Ishikawa (cell line): ENCODE measurements at regions not wholly inside any gene's neighbourhood (a gene's known extent, or its start where the extent isn't known, plus 50 kb on each side); places are given as distances from the start of the nearest gene placed in this dataset.

Source experiments
- CEBPB ChIP-seq: IDR thresholded peaks from 2 replicates; pipeline ENCODE4 v1.6.1; 2012
- CREB1 ChIP-seq: IDR thresholded peaks from 2 replicates; pipeline ENCODE4 v1.6.1; 2012; ENCODE audit warnings: low read depth
- EP300 ChIP-seq: IDR thresholded peaks from 2 replicates; pipeline ENCODE4 v1.6.1; 2012; ENCODE audit warnings: borderline replicate concordance
- TCF12 ChIP-seq: IDR thresholded peaks from 2 replicates; pipeline ENCODE4 v1.6.1; 2012; ENCODE audit warnings: low read depth
- YY1 ChIP-seq: IDR thresholded peaks from 2 replicates; pipeline ENCODE4 v1.6.1; 2012; ENCODE audit warnings: low read depth
- ZBTB7A ChIP-seq: IDR thresholded peaks from 2 replicates; pipeline ENCODE4 v1.6.1; 2012; ENCODE audit warnings: low read depth
- TF ChIP-seq, protein P1 (sequence below): IDR thresholded peaks from 2 replicates; pipeline ENCODE4 v1.6.1; 2012; ENCODE audit warnings: low read depth, mild to moderate bottlenecking

DNA sequence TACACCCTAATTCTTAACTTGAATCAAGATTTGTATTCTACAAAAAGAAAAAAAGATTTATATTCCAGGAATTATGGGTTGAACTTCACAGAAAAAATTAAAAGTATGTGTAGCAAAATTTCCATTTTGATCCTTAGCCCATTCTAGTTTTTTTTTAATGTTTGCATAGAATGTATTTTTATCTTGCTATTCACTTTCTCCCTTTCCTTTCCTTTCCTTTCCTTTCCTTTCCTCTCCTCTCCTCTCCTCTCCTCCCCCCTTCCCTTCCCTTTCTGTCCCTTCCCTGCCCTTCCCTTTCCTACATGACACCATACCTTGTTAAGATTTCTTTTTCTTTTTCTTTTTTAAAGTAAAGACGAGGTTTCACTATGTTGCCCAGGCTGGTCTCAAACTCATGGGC lies 542.5 kb upstream of the PTGER4 start:
- TF ChIP-seq, protein P1, sequence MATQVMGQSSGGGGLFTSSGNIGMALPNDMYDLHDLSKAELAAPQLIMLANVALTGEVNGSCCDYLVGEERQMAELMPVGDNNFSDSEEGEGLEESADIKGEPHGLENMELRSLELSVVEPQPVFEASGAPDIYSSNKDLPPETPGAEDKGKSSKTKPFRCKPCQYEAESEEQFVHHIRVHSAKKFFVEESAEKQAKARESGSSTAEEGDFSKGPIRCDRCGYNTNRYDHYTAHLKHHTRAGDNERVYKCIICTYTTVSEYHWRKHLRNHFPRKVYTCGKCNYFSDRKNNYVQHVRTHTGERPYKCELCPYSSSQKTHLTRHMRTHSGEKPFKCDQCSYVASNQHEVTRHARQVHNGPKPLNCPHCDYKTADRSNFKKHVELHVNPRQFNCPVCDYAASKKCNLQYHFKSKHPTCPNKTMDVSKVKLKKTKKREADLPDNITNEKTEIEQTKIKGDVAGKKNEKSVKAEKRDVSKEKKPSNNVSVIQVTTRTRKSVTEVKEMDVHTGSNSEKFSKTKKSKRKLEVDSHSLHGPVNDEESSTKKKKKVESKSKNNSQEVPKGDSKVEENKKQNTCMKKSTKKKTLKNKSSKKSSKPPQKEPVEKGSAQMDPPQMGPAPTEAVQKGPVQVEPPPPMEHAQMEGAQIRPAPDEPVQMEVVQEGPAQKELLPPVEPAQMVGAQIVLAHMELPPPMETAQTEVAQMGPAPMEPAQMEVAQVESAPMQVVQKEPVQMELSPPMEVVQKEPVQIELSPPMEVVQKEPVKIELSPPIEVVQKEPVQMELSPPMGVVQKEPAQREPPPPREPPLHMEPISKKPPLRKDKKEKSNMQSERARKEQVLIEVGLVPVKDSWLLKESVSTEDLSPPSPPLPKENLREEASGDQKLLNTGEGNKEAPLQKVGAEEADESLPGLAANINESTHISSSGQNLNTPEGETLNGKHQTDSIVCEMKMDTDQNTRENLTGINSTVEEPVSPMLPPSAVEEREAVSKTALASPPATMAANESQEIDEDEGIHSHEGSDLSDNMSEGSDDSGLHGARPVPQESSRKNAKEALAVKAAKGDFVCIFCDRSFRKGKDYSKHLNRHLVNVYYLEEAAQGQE, result no peak
- TF ChIP-seq EP300, result no peak
- TF ChIP-seq TCF12, result no peak
- no peak for TF ChIP-seq ZBTB7A
- no peak for TF ChIP-seq CREB1
- no peak for TF ChIP-seq YY1
- no peak for TF ChIP-seq CEBPB
